PC-3 (cell line): ENCODE measurements at regions not wholly inside any gene's neighbourhood (a gene's known extent, or its start where the extent isn't known, plus 50 kb on each side); places are given as distances from the start of the nearest gene placed in this dataset.
"Not testable (repeated sequence)": the region's sequence is repeated elsewhere in the genome, so short reads cannot be mapped to it uniquely, and the experiment has no call there.

Experiments
- EZH2 ChIP-seq: fragments of 300-600 bp; sonication (generic); IDR thresholded peaks from one replicate; pipeline ENCODE4 v1.6.1; 2017; ENCODE audit warnings: antibody characterized with exemption, mild to moderate bottlenecking, low read length; ENCODE audit not compliant: unreplicated experiment
- TF ChIP-seq, protein P1 (sequence below): fragments of 300-600 bp; sonication (generic); conservative IDR thresholded peaks from 2 replicates; pipeline ENCODE4 v1.5.1; 2017; ENCODE audit warnings: antibody characterized with exemption, low read depth, mild to moderate bottlenecking, low read length

DNA sequence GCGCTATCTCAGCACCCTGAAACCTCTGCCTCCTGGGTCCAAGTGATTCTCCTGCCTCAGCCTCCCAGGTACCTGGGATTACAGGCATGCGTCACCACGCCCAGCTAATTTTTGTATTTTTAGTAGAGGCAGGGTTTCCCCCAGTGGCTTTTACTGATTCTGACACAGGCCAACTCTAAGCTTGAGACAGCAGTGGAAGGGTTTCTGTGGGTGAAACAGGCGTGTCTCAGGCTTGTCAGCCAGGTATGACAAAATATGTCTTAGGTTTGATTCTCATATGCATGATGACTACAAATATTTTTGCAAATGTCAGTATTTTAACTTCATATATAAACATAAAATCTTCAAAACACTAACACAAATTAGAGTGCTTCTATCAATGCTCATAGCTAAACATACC is 952.8 kb upstream of the CDH18 start:
- not testable (repeated sequence) for TF ChIP-seq EZH2
- TF ChIP-seq, protein P1, sequence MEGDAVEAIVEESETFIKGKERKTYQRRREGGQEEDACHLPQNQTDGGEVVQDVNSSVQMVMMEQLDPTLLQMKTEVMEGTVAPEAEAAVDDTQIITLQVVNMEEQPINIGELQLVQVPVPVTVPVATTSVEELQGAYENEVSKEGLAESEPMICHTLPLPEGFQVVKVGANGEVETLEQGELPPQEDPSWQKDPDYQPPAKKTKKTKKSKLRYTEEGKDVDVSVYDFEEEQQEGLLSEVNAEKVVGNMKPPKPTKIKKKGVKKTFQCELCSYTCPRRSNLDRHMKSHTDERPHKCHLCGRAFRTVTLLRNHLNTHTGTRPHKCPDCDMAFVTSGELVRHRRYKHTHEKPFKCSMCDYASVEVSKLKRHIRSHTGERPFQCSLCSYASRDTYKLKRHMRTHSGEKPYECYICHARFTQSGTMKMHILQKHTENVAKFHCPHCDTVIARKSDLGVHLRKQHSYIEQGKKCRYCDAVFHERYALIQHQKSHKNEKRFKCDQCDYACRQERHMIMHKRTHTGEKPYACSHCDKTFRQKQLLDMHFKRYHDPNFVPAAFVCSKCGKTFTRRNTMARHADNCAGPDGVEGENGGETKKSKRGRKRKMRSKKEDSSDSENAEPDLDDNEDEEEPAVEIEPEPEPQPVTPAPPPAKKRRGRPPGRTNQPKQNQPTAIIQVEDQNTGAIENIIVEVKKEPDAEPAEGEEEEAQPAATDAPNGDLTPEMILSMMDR: not testable (repeated sequence)
